ENCODE measurements at regions not wholly inside any gene's neighbourhood (a gene's known extent, or its start where the extent isn't known, plus 50 kb on each side); places are given as distances from the start of the nearest gene placed in this dataset.

DNA sequence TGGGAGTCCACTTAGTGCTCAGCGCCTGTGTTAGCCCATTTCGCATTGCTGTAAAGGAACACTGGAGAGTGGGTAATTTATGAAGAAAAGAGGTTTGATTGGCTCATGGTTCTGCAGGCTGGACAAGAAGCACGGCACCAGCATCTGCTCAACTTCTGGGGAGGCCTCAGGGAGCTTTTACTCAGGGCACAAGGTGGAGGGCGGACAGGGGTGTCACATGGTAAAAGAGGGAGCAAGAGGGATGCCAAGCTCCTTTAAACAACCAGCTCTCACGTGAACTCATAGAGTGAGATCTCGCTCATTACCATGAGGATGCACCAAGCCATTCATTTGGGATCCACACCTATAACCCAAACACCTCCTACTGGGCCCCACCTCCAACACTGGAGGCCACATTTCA is 181.4 kb upstream of the TLE3 start:
- no peak for TF ChIP-seq CTCF (conservative IDR thresholded peaks at IDR 0.05 in 1 of 2, IDR thresholded peaks at IDR 0.05 in 1 of 2; ENCODE audit: low read depth in 1 of 2, low read length in 2 of 2)
- no peak for TF ChIP-seq EZH2 (IDR thresholded peaks at IDR 0.05; ENCODE audit: low read length, missing control alignments)
